ENCODE measurements at regions not wholly inside any gene's neighbourhood (a gene's known extent, or its start where the extent isn't known, plus 50 kb on each side); places are given as distances from the start of the nearest gene placed in this dataset.

DNA sequence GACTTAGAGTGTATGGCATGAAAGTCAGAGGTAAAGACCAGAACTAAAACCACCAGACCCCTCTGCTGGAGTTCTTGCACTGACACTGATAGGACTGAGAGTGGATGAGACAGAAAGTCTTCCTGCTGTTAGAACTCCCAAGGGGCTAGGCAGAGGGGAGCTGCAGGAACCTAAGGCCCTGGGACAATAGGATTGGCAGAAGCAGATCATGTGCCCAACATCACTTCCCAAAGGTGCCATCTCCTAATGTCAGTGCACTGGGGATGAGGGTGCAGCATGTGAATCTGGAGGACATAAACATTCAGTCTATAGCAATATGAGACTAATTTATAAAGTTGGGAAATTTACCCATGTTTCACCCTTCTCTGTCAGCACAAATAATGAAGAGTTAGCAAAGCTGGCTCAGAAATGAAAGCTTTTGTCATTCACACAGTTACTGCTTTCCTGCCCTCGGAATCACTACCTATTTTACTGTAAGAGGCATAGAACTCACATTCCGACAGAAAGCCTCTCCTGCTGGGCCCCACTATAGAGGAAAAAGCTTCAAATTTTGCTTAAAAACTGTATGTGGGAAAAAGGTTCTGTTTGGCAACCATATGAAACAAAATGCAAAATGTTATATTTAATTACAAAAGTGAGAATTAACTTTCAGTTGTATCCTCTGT is 49.9 kb upstream of the SSX2IP start:
- TF ChIP-seq, protein P1, sequence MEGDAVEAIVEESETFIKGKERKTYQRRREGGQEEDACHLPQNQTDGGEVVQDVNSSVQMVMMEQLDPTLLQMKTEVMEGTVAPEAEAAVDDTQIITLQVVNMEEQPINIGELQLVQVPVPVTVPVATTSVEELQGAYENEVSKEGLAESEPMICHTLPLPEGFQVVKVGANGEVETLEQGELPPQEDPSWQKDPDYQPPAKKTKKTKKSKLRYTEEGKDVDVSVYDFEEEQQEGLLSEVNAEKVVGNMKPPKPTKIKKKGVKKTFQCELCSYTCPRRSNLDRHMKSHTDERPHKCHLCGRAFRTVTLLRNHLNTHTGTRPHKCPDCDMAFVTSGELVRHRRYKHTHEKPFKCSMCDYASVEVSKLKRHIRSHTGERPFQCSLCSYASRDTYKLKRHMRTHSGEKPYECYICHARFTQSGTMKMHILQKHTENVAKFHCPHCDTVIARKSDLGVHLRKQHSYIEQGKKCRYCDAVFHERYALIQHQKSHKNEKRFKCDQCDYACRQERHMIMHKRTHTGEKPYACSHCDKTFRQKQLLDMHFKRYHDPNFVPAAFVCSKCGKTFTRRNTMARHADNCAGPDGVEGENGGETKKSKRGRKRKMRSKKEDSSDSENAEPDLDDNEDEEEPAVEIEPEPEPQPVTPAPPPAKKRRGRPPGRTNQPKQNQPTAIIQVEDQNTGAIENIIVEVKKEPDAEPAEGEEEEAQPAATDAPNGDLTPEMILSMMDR (IDR thresholded peaks at IDR 0.05), result no peak
- TF ChIP-seq ZFX (IDR thresholded peaks at IDR 0.05; ENCODE audit: borderline replicate concordance), result no peak
- H3K27ac ChIP-seq, result no peak overlapping the region

All from 22Rv1 (cell line).